Ishikawa (cell line): ENCODE measurements at regions not wholly inside any gene's neighbourhood (a gene's known extent, or its start where the extent isn't known, plus 50 kb on each side); places are given as distances from the start of the nearest gene placed in this dataset.

Experiments used
- CEBPB ChIP-seq: IDR thresholded peaks from 2 replicates; pipeline ENCODE4 v1.6.1; 2012
- CREB1 ChIP-seq: IDR thresholded peaks from 2 replicates; pipeline ENCODE4 v1.6.1; 2012; ENCODE audit warnings: low read depth
- EGR1 ChIP-seq: IDR thresholded peaks from 2 replicates; pipeline ENCODE4 v1.6.1; 2012
- EP300 ChIP-seq: IDR thresholded peaks from 2 replicates; pipeline ENCODE4 v1.6.1; 2012; ENCODE audit warnings: borderline replicate concordance
- FOXM1 ChIP-seq: IDR thresholded peaks from 2 replicates; pipeline ENCODE4 v1.6.1; 2012; ENCODE audit warnings: low read depth, borderline replicate concordance
- MAX ChIP-seq: IDR thresholded peaks from 2 replicates; pipeline ENCODE4 v1.6.1; 2012
- NFIC ChIP-seq: IDR thresholded peaks from 2 replicates; pipeline ENCODE4 v1.6.1; 2012
- RAD21 ChIP-seq: IDR thresholded peaks from 2 replicates; pipeline ENCODE4 v1.6.1; 2012; ENCODE audit warnings: low read depth
- REST ChIP-seq: IDR thresholded peaks from 2 replicates; pipeline ENCODE4 v1.6.1; 2012; ENCODE audit warnings: low read depth, mild to moderate bottlenecking
- TAF1 ChIP-seq: IDR thresholded peaks from 2 replicates; pipeline ENCODE4 v1.6.1; 2012; ENCODE audit warnings: low read depth, mild to moderate bottlenecking
- TCF12 ChIP-seq: IDR thresholded peaks from 2 replicates; pipeline ENCODE4 v1.6.1; 2012; ENCODE audit warnings: low read depth
- TEAD4 ChIP-seq: IDR thresholded peaks from 2 replicates; pipeline ENCODE4 v1.6.1; 2012
- USF1 ChIP-seq: IDR thresholded peaks from 2 replicates; pipeline ENCODE4 v1.6.1; 2012
- YY1 ChIP-seq: IDR thresholded peaks from 2 replicates; pipeline ENCODE4 v1.6.1; 2012; ENCODE audit warnings: low read depth
- ZBTB7A ChIP-seq: IDR thresholded peaks from 2 replicates; pipeline ENCODE4 v1.6.1; 2012; ENCODE audit warnings: low read depth

DNA sequence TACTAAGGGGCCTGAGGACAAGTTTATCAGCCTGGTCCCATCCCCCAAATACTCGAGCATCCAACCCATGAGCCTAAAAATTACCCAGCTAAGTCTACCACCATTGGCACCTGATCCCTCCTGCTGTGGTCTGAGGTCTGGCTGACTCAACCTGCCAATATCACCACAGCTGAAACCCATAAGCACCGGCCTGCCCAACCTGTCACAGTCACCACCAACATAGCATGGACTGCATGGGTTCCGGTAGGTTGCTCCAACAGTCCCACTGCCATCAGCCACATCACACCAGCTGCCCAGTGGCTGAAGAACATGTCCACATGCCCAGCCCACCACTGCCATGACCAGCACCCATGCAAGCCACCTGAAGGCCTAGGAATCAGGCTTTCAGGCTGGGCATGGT, 495.0 kb downstream of the PRELID2 start:
- TF ChIP-seq EP300 (no peak), NFIC (no peak), TCF12 (no peak), FOXM1 (no peak), RAD21 (no peak), TEAD4 (no peak), EGR1 (no peak), TAF1 (no peak), YY1 (no peak), REST (no peak), MAX (no peak), CREB1 (no peak), USF1 (no peak), ZBTB7A (no peak), CEBPB (no peak)

- TF ChIP-seq NFIC, result no peak
- no peak for TF ChIP-seq CEBPB
- no peak for TF ChIP-seq RAD21
- TF ChIP-seq TCF12, result no peak
- TF ChIP-seq TEAD4, result no peak
- no peak for TF ChIP-seq REST
- TF ChIP-seq MAX, result no peak
- no peak for TF ChIP-seq CREB1
- TF ChIP-seq USF1, result no peak
- no peak for TF ChIP-seq YY1
- TF ChIP-seq TAF1, result no peak
- no peak for TF ChIP-seq EGR1
- no peak for TF ChIP-seq EP300
- no peak for TF ChIP-seq FOXM1
- TF ChIP-seq ZBTB7A, result no peak
These were observed 510.2 kb downstream of the PRELID2 start for GRCh38 chr5:145324767-145325479.

DNA sequence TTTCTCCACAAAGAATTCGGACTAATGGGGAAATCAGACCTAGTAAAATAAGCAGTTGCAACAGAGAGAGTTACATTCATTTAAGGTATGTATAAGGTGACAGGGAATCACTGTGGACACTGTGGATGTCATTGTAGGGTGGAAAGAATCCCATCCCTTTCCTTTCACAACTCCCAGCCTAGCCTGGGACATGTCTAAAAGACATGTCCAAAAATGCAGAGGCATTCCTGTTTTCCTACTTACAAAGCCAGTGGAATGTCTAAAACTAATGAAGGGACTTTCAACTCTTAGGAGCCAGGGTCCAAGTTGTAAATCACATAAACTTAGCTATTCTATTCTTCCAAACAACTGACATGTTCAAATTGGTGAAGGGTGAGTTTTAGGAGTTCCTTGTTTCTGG, 511.0 kb downstream of the PRELID2 start:
- TF ChIP-seq NFIC (no peak), RAD21 (no peak), CEBPB (no peak), EP300 (no peak), YY1 (no peak), ZBTB7A (no peak), TAF1 (no peak), REST (no peak), USF1 (no peak), MAX (no peak)

- TF ChIP-seq REST (no peak), EP300 (no peak), YY1 (no peak), ZBTB7A (no peak), TCF12 (no peak), EGR1 (no peak), TEAD4 (no peak), USF1 (no peak), CREB1 (no peak)
These were observed 518.9 kb downstream of the PRELID2 start for GRCh38 chr5:145316282-145316681.
